CD4-positive, alpha-beta T cell (primary cell): ENCODE measurements at regions not wholly inside any gene's neighbourhood (a gene's known extent, or its start where the extent isn't known, plus 50 kb on each side); places are given as distances from the start of the nearest gene placed in this dataset.

Experiments used
- ATAC-seq: fragments of 200-7000 bp; cut with Tn5 transposase; one replicate; pipeline ENCODE4 v1.10.0; 2022; ENCODE audit warnings: mild to moderate bottlenecking; ENCODE audit not compliant: poor library complexity
- CTCF ChIA-PET: fragments of 350-600 bp; sonication (Branson Sonifier 250); formaldehyde crosslinking; loops from one replicate; lab custom pipeline; 2021; ENCODE audit warnings: antibody characterized with exemption, inconsistent platforms; lab: Charles Lee
- POLR2A ChIA-PET: fragments of 350-600 bp; sonication (Branson Sonifier 250); formaldehyde crosslinking; loops from one replicate; lab custom pipeline; 2021; ENCODE audit warnings: antibody characterized with exemption, inconsistent platforms; lab: Charles Lee
- DNase-seq, 14 experiments: peaks; one replicate each; pipeline ENCODE4 v3.0.0-alpha.2; 2013 to 2020; ENCODE audit warnings: mixed read lengths in 2 of 14
- H3K27ac ChIP-seq, 2 donors: one replicate each; pipeline versions ENCODE4 v1.5.1 to v1.7.0; 2013; ENCODE audit warnings: low read length in 2 of 2, low read depth in 1 of 2, mild to moderate bottlenecking in 1 of 2
- H3K27me3 ChIP-seq, 2 experiments: 1 replicate in 1 of 2; 2 replicates in 1 of 2; pipeline versions ENCODE4 v1.6.1 to v1.7.0; 2013; ENCODE audit warnings: low read length in 2 of 2, control low read depth in 1 of 2, mild to moderate bottlenecking in 1 of 2, moderate library complexity in 1 of 2; ENCODE audit not compliant: insufficient read depth in 2 of 2, control insufficient read depth in 1 of 2
- H3K36me3 ChIP-seq: one replicate; pipeline ENCODE4 v1.6.1; 2013; ENCODE audit warnings: low read length, control low read depth; ENCODE audit not compliant: insufficient read depth
- H3K4me1 ChIP-seq: one replicate; pipeline ENCODE4 v1.6.1; 2013; ENCODE audit warnings: low read length, control low read depth; ENCODE audit not compliant: insufficient read depth
- H3K4me3 ChIP-seq: one replicate; pipeline ENCODE4 v1.5.1; 2013; ENCODE audit warnings: mild to moderate bottlenecking, low read length, moderate library complexity
- H3K9me3 ChIP-seq, 2 experiments: 1 replicate in 1 of 2; 2 replicates in 1 of 2; pipeline versions ENCODE4 v1.6.1 to v1.7.0; 2013; ENCODE audit warnings: low read length in 2 of 2, mild to moderate bottlenecking in 2 of 2, control low read depth in 1 of 2, moderate library complexity in 1 of 2; ENCODE audit not compliant: control insufficient read depth in 1 of 2, insufficient read depth in 1 of 2
- H3K27ac Mint-ChIP-seq: one replicate; pipeline ENCODE4 v1.8.0; 2020; ENCODE audit warnings: mixed read lengths
- H3K27me3 Mint-ChIP-seq: one replicate; pipeline ENCODE4 v1.8.0; 2021; ENCODE audit warnings: mixed read lengths
- H3K36me3 Mint-ChIP-seq: one replicate; pipeline ENCODE4 v1.8.0; 2021; ENCODE audit warnings: low read depth, mixed read lengths
- H3K4me1 Mint-ChIP-seq: one replicate; pipeline ENCODE4 v1.8.0; 2021; ENCODE audit warnings: low read depth, mixed read lengths
- H3K4me3 Mint-ChIP-seq: one replicate; pipeline ENCODE4 v1.8.0; 2020; ENCODE audit warnings: mild to moderate bottlenecking, mixed read lengths
- H3K9me3 Mint-ChIP-seq: one replicate; pipeline ENCODE4 v1.8.0; 2020; ENCODE audit warnings: mixed read lengths
- CTCF ChIP-seq: fragments of 200-600 bp; IDR thresholded peaks from one replicate; pipeline ENCODE4 v1.8.0; 2022; ENCODE audit warnings: antibody characterized with exemption, mild to moderate bottlenecking
- intact Hi-C, 2 experiments: fragments of 100-400 bp; cut with DNase I in 1 of 2; cut with micrococcal nuclease in 1 of 2; formaldehyde crosslinking; loops; one replicate each; pipeline versions ENCODE4 v1.15.1 to v1.9.0; 2023 to 2025; cut with DNase I, micrococcal nuclease

- no peak for ATAC-seq
- no peak overlapping the region for H3K4me3 ChIP-seq
- no peak for DNase-seq
- ChIA-PET CTCF (no interaction called here), POLR2A (no interaction called here)
- Mint-ChIP-seq H3K36me3 (no peaks in the 10 kb centered on the region), H3K9me3 (no peaks in the 10 kb centered on the region), H3K27me3 (no peaks in the 10 kb centered on the region), H3K4me1 (no peaks in the 10 kb centered on the region), H3K27ac (no peak overlapping the region), H3K4me3 (no peak overlapping the region)
- no peaks in the 10 kb centered on the region for H3K36me3 ChIP-seq
- peaks cover 0 to 3% of the 10 kb centered on the region in 2 experiments for H3K9me3 ChIP-seq
- H3K27ac ChIP-seq: no peak overlapping the region
- no peaks in the 10 kb centered on the region for H3K27me3 ChIP-seq
- no peak for TF ChIP-seq CTCF
- no peaks in the 10 kb centered on the region for H3K4me1 ChIP-seq
- intact Hi-C loops: no loop called here
Observed at GRCh38 chr4:23999714-24000469, 110.0 kb upstream of the PPARGC1A start.

- Mint-ChIP-seq H3K4me3 (no peak overlapping the region), H3K9me3 (peaks cover 2% of the 10 kb centered on the region), H3K36me3 (no peaks in the 10 kb centered on the region), H3K27me3 (no peaks in the 10 kb centered on the region), H3K4me1 (no peaks in the 10 kb centered on the region), H3K27ac (no peak overlapping the region)
- Histone ChIP-seq H3K4me3 (no peak overlapping the region), H3K9me3 (no peaks in the 10 kb centered on the region), H3K4me1 (no peaks in the 10 kb centered on the region), H3K27ac (no peak overlapping the region), H3K36me3 (no peaks in the 10 kb centered on the region), H3K27me3 (no peaks in the 10 kb centered on the region)
- CTCF ChIA-PET: no interaction called here
- POLR2A ChIA-PET: no interaction called here
- intact Hi-C loops: no loop called here
- ATAC-seq (no peak), DNase-seq (no peak)
- no peak for TF ChIP-seq CTCF
Observed at GRCh38 chr4:23993373-23993772, 103.5 kb upstream of the PPARGC1A start.

- no peak for TF ChIP-seq CTCF
- H3K27ac Mint-ChIP-seq: no peak overlapping the region
- intact Hi-C loops: no loop called here
- Histone ChIP-seq H3K9me3 (no peaks in the 10 kb centered on the region), H3K36me3 (no peaks in the 10 kb centered on the region), H3K4me3 (no peak overlapping the region), H3K27ac (no peak overlapping the region), H3K27me3 (no peaks in the 10 kb centered on the region), H3K4me1 (no peaks in the 10 kb centered on the region)
- ATAC-seq (no peak), DNase-seq (no peak)
- no peak overlapping the region for H3K4me3 Mint-ChIP-seq
- CTCF ChIA-PET: no interaction called here
- no peaks in the 10 kb centered on the region for H3K36me3 Mint-ChIP-seq
- H3K27me3 Mint-ChIP-seq: no peaks in the 10 kb centered on the region
- POLR2A ChIA-PET: no interaction called here
- no peaks in the 10 kb centered on the region for H3K4me1 Mint-ChIP-seq
- H3K9me3 Mint-ChIP-seq: peaks cover 4% of the 10 kb centered on the region
Observed at GRCh38 chr4:23991444-23991843, 101.6 kb upstream of the PPARGC1A start.
